ENCODE measurements at regions not wholly inside any gene's neighbourhood (a gene's known extent, or its start where the extent isn't known, plus 50 kb on each side); places are given as distances from the start of the nearest gene placed in this dataset.
A peak's percentile ranks its signal among the peaks of the same experiment; 100 is the strongest.
"Not testable (repeated sequence)": the region's sequence is repeated elsewhere in the genome, so short reads cannot be mapped to it uniquely, and the experiment has no call there.

- DNase-seq (ENCODE audit: low read depth), result no peak
Measured at GRCh38 chr6:37580176-37580955, 80.7 kb upstream of the CCDC167 start.

GRCh38 chr6:37579444-37580067 is 79.9 kb upstream of the CCDC167 start:
- DNase-seq (ENCODE audit: low read depth), result no peak

- no peak for DNase-seq (ENCODE audit: low read depth)
Measured at GRCh38 chr6:37578104-37578503, 78.4 kb upstream of the CCDC167 start.

- peak; percentile 51 for DNase-seq (ENCODE audit: low read depth)
Measured at GRCh38 chr6:37576336-37576737, 76.6 kb upstream of the CCDC167 start.

GRCh38 chr6:37575221-37575620 is 75.5 kb upstream of the CCDC167 start:
- no peak for DNase-seq (ENCODE audit: low read depth)

- no peak for DNase-seq (ENCODE audit: low read depth)
Measured at GRCh38 chr6:37572334-37572733, 72.6 kb upstream of the CCDC167 start.

- DNase-seq (ENCODE audit: low read depth), result no peak
Measured at GRCh38 chr6:37570482-37571133, 70.9 kb upstream of the CCDC167 start.

- DNase-seq (ENCODE audit: low read depth), result no peak
Measured at GRCh38 chr6:37569743-37570481, 70.2 kb upstream of the CCDC167 start.

- no peak for DNase-seq (ENCODE audit: low read depth)
Measured at GRCh38 chr6:37569317-37569716, 69.6 kb upstream of the CCDC167 start.

- no peak for DNase-seq (ENCODE audit: low read depth)
Measured at GRCh38 chr6:37566950-37567349, 67.3 kb upstream of the CCDC167 start.

GRCh38 chr6:37566111-37566949 is 66.6 kb upstream of the CCDC167 start:
- no peak for DNase-seq (ENCODE audit: low read depth)

GRCh38 chr6:37565267-37566110 is 65.8 kb upstream of the CCDC167 start:
- DNase-seq (ENCODE audit: low read depth), result no peak

GRCh38 chr6:37562926-37563288 is 63.2 kb upstream of the CCDC167 start:
- not testable (repeated sequence) for DNase-seq (ENCODE audit: low read depth)

- DNase-seq (ENCODE audit: low read depth), result no peak
Measured at GRCh38 chr6:37561361-37561760, 61.7 kb upstream of the CCDC167 start.

- no peak for DNase-seq (ENCODE audit: low read depth)
Measured at GRCh38 chr6:37560737-37561103, 61.0 kb upstream of the CCDC167 start.

- no peak for DNase-seq (ENCODE audit: low read depth)
Measured at GRCh38 chr6:37559501-37559900, 59.8 kb upstream of the CCDC167 start.

GRCh38 chr6:37559050-37559449 is 59.4 kb upstream of the CCDC167 start:
- no peak for DNase-seq (ENCODE audit: low read depth)

GRCh38 chr6:37558646-37559045 is 59.0 kb upstream of the CCDC167 start:
- no peak for DNase-seq (ENCODE audit: low read depth)

- DNase-seq (ENCODE audit: low read depth), result no peak
Measured at GRCh38 chr6:37558168-37558567, 58.5 kb upstream of the CCDC167 start.

- DNase-seq (ENCODE audit: low read depth), result no peak
Measured at GRCh38 chr6:37557645-37558114, 58.0 kb upstream of the CCDC167 start.

Data from GM04504 (cell line).